D721Med (cell line): ENCODE measurements at regions not wholly inside any gene's neighbourhood (a gene's known extent, or its start where the extent isn't known, plus 50 kb on each side); places are given as distances from the start of the nearest gene placed in this dataset.
A peak's percentile ranks its signal among the peaks of the same experiment; 100 is the strongest.
"Not testable (repeated sequence)": the region's sequence is repeated elsewhere in the genome, so short reads cannot be mapped to it uniquely, and the experiment has no call there.

Experiments
- DNase-seq: peaks from one replicate; pipeline ENCODE4 v3.0.0; 2011; ENCODE audit warnings: low spot score; ENCODE audit not compliant: insufficient read length
- FAIRE-seq: peaks from 2 replicates; lab custom pipeline; 2011; peaks lifted over from hg19 to GRCh38; lab: Jason Lieb, UNC
- TF ChIP-seq, protein P1 (sequence below): IDR thresholded peaks from 2 replicates; pipeline ENCODE4 v1.5.1; 2012; ENCODE audit warnings: mild to moderate bottlenecking, control low read depth; ENCODE audit not compliant: insufficient read depth; ENCODE audit errors: missing control alignments

DNA sequence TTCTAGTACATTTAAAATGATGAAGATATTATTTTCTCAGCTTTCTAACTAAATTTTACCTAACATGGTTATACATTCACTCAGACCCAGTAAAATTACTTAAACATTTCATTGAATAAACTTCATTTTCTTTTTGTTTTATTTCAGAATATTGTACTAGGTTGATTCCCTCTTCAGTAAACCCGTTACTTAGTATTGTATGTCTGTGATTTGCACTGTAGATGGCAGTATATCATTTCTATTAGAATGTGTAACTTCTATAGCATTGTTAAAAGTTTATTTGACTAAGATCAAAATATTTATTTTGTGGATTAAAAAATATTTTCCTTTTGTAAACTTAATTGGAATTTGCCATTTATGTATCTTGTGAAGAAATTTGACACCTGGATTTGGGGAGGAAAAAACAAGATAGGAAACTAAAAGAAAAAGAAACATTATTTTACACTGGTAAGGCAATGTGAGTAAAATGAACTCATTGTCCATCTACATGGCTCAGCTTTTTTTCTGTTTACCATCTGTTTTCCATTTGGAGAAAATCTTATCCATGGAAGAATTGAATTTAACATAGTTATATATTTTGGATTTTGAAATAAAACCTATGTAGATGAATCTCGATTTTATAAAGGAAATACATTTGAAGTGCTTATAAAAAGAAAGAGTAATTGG lies 145.6 kb upstream of the METTL14 start:
- TF ChIP-seq, protein P1, sequence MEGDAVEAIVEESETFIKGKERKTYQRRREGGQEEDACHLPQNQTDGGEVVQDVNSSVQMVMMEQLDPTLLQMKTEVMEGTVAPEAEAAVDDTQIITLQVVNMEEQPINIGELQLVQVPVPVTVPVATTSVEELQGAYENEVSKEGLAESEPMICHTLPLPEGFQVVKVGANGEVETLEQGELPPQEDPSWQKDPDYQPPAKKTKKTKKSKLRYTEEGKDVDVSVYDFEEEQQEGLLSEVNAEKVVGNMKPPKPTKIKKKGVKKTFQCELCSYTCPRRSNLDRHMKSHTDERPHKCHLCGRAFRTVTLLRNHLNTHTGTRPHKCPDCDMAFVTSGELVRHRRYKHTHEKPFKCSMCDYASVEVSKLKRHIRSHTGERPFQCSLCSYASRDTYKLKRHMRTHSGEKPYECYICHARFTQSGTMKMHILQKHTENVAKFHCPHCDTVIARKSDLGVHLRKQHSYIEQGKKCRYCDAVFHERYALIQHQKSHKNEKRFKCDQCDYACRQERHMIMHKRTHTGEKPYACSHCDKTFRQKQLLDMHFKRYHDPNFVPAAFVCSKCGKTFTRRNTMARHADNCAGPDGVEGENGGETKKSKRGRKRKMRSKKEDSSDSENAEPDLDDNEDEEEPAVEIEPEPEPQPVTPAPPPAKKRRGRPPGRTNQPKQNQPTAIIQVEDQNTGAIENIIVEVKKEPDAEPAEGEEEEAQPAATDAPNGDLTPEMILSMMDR = peak; percentile 40
- peak; percentile 98 for FAIRE-seq
- not testable (repeated sequence) for DNase-seq

DNA sequence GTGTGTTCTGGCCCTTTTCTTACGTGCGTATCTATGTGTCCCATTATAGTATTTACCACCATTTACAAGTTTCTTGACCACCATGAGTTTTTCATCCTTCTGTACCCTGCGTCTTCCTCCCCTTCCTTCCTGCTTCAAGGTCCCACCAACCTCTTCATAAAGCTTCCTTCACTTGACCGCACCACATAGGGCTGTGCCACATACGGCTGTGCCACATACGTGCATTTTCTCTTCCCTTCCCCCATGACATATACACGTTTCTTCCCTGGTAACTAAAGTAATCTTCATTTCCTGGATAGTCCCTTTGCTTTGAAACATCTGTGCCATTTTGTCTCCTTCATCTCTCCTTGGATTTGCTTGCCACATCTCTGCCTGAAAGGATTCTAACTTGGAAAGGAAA lies 128.6 kb upstream of the METTL14 start:
- DNase-seq = not testable (repeated sequence)
- FAIRE-seq = peak; percentile 77

DNA sequence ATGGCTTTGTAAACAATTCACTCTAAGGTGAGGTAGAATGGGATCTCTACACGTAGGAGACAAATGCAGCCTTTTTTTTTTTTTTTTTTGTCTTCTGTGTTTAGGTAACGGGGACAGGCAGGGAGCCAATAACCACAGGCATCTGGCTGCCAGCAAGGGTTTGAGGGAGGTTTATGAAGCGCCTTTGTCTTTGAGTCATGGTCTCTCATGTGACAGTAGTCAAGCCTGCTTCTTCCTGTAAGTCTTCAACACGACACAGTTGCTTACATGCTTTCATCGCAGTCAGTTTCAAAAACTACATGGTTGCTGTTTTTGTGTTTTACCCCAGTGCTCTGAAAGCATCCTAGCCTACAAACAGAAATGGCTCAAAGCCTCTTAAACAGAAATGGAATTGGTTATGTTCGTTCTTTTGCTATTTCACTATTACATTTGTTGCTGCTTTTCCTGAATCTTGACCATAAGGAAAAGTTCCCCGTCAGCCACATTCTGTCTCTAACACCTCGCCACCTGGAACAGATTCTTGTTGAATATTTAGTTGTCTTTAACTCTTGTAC lies 127.8 kb upstream of the METTL14 start:
- TF ChIP-seq, protein P1 = no peak
- DNase-seq = no peak
- FAIRE-seq = no peak

DNA sequence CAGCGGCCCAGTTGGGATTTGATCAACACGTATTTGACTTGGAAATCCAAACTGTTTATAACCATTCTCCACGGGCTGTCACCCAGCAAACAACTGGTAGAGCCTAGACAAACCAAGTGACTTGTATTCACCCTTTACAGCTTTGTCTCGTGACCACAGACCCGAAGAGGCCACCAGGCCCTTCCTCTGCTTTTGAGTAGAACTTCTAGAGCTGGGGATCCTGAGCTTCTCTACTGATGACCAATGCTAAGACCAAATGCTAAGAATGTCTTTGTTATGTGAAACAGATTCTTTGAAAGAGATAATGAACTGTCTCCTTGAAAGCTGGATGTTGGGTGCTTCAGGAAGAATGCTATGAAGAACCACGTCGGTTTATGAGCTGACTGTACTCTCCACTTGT lies 127.0 kb upstream of the METTL14 start:
- not testable (repeated sequence) for FAIRE-seq, DNase-seq

DNA sequence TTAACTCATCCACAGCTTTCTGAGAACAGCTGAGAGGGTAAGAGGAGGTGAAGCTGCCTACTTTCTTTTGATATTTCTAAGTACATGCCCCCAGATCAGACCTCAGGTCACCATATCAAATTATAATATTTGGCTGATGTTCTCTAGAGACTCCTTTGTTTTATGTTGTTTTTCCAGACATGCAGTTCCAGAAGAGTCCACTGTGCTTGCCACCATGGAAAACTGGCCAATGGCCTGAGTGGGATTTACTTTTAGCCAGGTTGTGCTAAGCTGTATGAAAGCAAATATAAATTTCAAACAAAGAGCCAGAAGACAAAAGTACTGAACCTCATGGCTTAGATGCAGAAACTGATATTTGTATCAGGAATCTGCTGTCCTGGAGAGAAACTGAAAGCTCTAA lies 123.6 kb upstream of the METTL14 start:
- FAIRE-seq, DNase-seq: not testable (repeated sequence)

DNA sequence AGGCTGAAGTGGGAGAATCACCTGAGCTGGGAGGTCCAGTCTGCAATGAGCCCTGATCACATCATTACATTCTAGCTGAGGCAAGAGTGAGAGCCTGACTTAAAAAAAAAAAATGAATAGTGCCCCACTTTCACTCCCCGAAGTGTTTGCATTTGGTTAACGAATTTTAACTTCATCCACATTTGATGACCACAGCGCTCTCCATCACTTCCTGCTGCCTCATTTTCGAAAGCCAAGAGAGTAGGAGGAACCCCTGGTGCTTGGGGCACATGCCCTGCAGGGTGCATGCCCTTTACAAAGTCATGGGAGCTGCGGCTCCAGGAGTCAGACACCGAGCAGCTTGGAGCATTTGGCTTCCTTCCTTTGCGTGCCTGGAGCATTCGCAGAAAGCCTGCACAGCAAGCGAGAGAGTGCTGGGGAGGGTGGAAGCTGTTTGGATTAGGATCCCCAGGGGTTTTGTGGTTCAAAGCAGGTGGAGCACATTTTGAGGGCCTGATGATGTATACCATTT lies 119.1 kb upstream of the METTL14 start:
- not testable (repeated sequence) for FAIRE-seq, DNase-seq

DNA sequence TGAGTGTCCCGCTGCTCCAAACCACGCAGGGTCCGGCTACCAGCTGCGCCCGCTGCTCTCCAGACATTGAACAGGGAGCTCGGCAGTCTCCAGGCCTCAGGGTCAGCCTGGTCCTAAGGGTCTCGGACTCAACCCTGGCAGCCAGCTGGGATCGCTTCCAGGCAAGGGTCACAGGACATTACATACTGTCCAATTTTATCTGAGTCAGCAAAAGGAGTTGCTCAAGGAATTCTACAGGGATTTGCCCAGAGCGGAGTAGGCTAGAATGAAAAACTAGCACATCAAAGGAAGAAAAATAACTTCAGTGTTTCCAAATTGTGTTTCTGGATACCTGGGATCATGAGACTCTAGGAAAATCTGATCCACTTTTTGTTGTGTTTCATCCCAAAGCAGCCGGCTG lies 112.2 kb upstream of the METTL14 start:
- FAIRE-seq, DNase-seq: not testable (repeated sequence)

DNA sequence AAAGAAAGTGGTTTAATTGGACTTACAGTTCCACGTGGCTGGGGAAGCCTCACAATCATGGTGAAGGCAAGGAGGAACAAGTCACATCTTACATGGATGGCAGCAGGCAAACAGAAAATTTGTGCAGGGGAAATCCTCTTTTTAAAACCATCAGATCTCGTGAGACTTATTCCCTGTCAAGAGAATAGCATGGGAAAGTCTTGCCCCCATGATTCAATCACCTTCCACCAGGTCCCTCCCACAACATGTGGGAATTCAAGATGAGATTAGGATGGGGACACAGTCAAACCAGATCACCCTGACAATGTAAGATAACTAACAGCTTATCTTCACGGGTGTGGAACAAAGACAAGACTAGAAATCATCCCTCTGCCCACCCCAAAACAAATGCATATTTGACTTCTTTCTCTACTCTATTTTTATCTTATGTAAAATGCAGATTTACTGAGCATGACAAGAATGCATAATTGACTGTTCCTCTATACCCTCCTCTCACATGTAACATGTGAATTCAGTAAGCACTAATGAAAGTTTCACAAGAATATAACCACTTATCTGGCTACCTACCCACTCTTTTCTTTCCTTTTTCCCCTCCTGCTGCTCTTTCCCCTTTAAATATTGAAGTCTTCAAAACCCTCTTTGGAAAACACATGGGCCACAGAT lies 110.8 kb upstream of the METTL14 start:
- FAIRE-seq = peak; percentile 44
- DNase-seq = not testable (repeated sequence)

DNA sequence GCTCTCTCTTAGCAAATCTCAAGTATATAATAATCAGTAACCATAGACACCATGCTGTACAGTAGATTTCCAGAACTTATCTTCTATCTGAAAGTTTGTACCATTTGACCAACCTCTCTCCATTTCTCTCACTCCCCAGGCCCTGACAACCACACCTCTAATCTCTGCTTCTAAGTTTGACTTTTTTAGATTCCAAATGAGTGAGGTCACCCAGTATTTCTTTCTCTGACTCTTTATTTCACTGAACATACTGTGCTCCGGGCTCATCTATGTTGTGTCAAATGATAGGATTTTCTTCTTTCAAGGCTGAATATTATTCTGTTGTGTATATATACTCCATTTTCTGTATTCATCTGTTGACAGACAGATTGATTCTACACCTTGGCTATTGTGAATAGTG lies 110.1 kb upstream of the METTL14 start:
- FAIRE-seq = not testable (repeated sequence)

DNA sequence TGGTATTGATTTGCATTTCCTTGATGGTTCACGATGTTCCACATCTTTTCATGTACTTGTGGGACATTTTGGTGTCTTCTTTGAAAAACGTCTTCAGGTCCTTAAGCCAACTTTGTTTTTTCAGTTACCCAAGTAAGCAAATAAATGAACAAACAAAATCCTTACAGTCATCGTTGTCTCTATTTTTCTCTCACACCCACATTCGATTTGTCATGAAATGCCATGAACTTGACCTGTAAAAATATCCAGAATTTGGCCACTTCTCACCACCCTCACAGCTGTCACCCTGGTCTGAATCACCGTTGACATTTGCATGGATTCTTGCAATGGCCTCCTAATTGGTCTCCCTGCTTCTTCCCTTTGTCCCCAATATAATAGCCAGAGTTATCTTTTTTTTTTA lies 109.5 kb upstream of the METTL14 start:
- DNase-seq, FAIRE-seq: not testable (repeated sequence)

More for the DNA sequence above, 110.1 kb upstream of the METTL14 start:
- DNase-seq = not testable (repeated sequence)

DNA sequence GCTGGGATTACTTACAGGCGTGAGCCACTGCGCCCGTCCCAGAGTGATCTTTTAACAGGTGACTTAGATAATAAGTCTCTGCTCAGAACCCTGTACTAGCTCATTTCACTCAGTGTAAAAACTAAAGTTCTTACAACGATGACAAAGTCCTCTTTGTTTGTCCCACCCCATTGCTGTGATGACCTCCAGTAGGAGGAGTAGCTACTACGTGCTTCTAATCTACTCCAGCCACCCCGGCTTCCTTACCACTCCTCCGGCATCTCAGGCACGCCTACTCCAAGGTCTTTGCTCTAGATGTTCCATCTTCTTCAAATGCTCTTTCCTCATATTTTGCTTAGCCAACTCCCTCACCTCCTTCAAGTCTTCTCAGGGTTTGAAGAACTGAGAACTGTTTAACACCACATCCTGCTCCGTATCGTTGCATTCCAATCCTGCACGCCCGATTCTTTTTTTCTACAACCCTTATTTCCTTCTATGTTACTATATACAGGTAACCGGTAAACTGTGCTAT lies 108.4 kb upstream of the METTL14 start:
- not testable (repeated sequence) for FAIRE-seq, DNase-seq

DNA sequence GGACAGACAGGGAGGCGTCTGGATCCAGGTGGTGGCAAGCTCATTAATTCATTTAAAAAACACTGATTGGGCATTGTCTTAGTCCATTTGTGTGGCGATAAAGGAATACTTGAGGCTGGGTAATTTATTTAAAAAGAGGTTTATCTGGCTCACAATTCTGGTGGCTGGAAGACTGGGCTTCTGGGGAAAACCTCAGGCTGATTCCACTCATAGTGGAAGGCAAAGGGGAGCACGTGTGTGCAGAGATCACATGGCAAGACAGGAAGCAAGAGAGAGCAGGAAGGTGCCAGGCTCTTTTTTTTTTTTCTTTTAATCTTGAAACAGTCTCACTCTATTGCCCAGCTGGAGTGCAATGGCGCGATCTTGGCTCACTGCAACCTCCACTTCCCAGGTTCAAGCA lies 100.2 kb upstream of the METTL14 start:
- DNase-seq (no peak), FAIRE-seq (no peak)
- TF ChIP-seq, protein P1 = no peak
